ENCODE measurements at regions not wholly inside any gene's neighbourhood (a gene's known extent, or its start where the extent isn't known, plus 50 kb on each side); places are given as distances from the start of the nearest gene placed in this dataset.
"Not testable (repeated sequence)": the region's sequence is repeated elsewhere in the genome, so short reads cannot be mapped to it uniquely, and the experiment has no call there.

DNA sequence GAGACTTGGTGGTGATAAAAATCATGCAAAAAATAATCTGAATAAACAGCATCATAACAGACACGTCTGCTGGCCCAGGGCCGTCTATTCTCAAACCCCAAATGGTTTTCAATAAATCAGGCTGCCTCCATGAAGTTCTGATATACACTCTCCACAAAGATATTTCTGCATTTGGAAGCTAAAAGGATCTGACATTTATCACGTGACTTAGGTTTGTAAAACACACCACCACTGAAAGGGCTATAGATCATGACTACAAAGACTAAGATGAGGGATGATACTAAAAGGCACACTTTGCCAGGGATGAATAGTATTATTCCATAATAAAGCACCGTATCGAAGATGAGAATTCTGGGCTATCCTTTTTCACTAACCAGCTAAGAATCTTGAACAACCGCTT, 67.6 kb upstream of the ADAMTS18 start (continued):
- TF ChIP-seq ELK1 (IDR thresholded peaks at IDR 0.05; ENCODE audit: low read depth, low read length) (no peak), ZSCAN20 (CRISPR knock-in tag; IDR thresholded peaks at IDR 0.05) (no peak), HES2 (IDR thresholded peaks at IDR 0.05) (no peak)

DNA sequence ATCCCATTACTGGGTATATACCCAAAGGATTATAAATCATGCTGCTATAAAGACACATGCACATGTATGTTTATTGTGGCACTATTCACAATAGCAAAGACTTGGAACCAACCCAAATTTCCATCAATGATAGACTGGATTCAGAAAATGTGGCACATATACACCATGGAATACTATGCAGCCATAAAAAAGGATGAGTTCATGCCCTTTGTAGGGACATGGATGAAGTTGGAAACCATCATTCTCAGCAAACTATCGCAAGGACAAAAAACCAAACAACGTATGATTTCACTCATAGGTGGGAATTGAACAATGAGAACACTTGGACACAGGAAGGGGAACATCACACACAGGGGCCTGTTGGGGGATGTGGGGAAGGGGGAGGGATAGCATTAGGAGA, 71.7 kb upstream of the ADAMTS18 start:
- H3K9me3 ChIP-seq; POLR2A ChIA-PET; ATAC-seq; H3K4me2 ChIP-seq; CTCF ChIA-PET; H3K27ac ChIP-seq; DNase-seq (ENCODE audit: low read depth in 1 of 2, low spot score in 1 of 2); H3K4me1 ChIP-seq; FAIRE-seq; H3K4me3 ChIP-seq: not testable (repeated sequence)
- WGBS (ENCODE audit: missing lambda C conversion rate) = 38% methylated on average over 2 of the region's 2 CpGs

GRCh38 chr16:77509051-77509450, 74.2 kb upstream of the ADAMTS18 start:
- ATAC-seq (no peak), DNase-seq (ENCODE audit: low read depth in 1 of 2, low spot score in 1 of 2) (no peak), FAIRE-seq (no peak)
- TF ChIP-seq CEBPB (IDR thresholded peaks at IDR 0.05) = no peak
- Histone ChIP-seq H3K27ac (no peak overlapping the region), H3K4me3 (no peak overlapping the region), H3K4me2 (no peak overlapping the region), H3K9me3 (no peaks in the 10 kb centered on the region), H3K4me1 (no peaks in the 10 kb centered on the region)
- CTCF ChIA-PET = no interaction called here
- POLR2A ChIA-PET = no interaction called here
- WGBS (ENCODE audit: missing lambda C conversion rate) = 59% methylated on average over 5 of the region's 5 CpGs

DNA sequence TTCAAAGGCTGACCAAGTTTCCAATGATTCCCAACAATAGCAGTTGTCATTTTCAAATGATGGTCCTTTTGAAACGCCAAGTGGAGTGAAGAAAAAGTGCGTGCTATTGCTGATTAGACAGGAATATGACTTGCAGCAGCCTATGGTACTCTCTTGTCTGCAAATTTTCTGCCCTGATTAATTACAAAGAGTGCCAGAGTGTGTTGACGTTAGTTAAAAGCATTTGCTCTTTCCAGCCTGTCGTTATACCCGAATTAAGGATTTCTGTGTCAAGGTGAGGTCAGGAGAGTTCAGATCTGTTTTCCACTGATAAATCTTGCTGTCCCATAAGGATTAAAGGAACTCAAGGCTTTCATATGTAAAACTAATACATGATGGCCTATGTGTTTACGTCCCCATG, 75.0 kb upstream of the ADAMTS18 start:
- H3K9me3 ChIP-seq = no peaks in the 10 kb centered on the region
- WGBS (ENCODE audit: missing lambda C conversion rate) = 39% methylated on average over 6 of the region's 6 CpGs
- no peak for FAIRE-seq
- H3K27ac ChIP-seq = no peak overlapping the region
- POLR2A ChIA-PET = no interaction called here
- H3K4me3 ChIP-seq = no peak overlapping the region
- no peak for DNase-seq (ENCODE audit: low read depth in 1 of 2, low spot score in 1 of 2)
- no peak overlapping the region for H3K4me2 ChIP-seq
- no peak for ATAC-seq
- CTCF ChIA-PET = no interaction called here
- no peaks in the 10 kb centered on the region for H3K4me1 ChIP-seq
- TF ChIP-seq EHMT2 (IDR thresholded peaks at IDR 0.05; ENCODE audit: low read depth) (no peak), ZFP36 (IDR thresholded peaks at IDR 0.05; ENCODE audit: borderline replicate concordance, partially characterized antibody) (no peak), RCOR1 (IDR thresholded peaks at IDR 0.05; ENCODE audit: low read depth, low read length) (no peak), FOSL2 (IDR thresholded peaks at IDR 0.05) (no peak), FOSL2 (CRISPR knock-in tag; IDR thresholded peaks at IDR 0.05) (no peak), ELK1 (IDR thresholded peaks at IDR 0.05; ENCODE audit: low read depth, low read length) (no peak), POLR2A (IDR thresholded peaks at IDR 0.05; ENCODE audit: low read length) (no peak), CHD2 (IDR thresholded peaks at IDR 0.05; ENCODE audit: low read length, partially characterized antibody) (no peak), ZC3H11A (IDR thresholded peaks at IDR 0.05) (no peak), KDM1A (IDR thresholded peaks at IDR 0.05; ENCODE audit: low read depth) (no peak), ESRRA (IDR thresholded peaks at IDR 0.05; ENCODE audit: borderline replicate concordance, low read length) (no peak), HEYL (CRISPR knock-in tag; IDR thresholded peaks at IDR 0.05) (no peak), EHF (CRISPR knock-in tag; IDR thresholded peaks at IDR 0.05) (no peak), NFE2L2 (conservative IDR thresholded peaks at IDR 0.05; ENCODE audit: low read length) (no peak), HOXA7 (CRISPR knock-in tag; IDR thresholded peaks at IDR 0.05) (no peak), HMGXB4 (CRISPR knock-in tag; IDR thresholded peaks at IDR 0.05; ENCODE audit: borderline replicate concordance) (no peak)
- TF ChIP-seq, protein P1, sequence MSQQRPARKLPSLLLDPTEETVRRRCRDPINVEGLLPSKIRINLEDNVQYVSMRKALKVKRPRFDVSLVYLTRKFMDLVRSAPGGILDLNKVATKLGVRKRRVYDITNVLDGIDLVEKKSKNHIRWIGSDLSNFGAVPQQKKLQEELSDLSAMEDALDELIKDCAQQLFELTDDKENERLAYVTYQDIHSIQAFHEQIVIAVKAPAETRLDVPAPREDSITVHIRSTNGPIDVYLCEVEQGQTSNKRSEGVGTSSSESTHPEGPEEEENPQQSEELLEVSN (IDR thresholded peaks at IDR 0.05; ENCODE audit: borderline replicate concordance, low read depth) = no peak
